ENCODE measurements at regions not wholly inside any gene's neighbourhood (a gene's known extent, or its start where the extent isn't known, plus 50 kb on each side); places are given as distances from the start of the nearest gene placed in this dataset.

GRCh38 chr2:200750323-200750910, 61.3 kb upstream of the BZW1 start:
- Mint-ChIP-seq H3K4me1 (no peaks in the 10 kb centered on the region), H3K9me3 (no peaks in the 10 kb centered on the region), H3K4me3 (no peak overlapping the region), H3K36me3 (no peaks in the 10 kb centered on the region), H3K27ac (no peak overlapping the region), H3K27me3 (ENCODE audit: low read depth) (no peaks in the 10 kb centered on the region)
- DNase-seq (ENCODE audit: low spot score) = no peak
- POLR2A ChIA-PET = no interaction called here
- no peak for ATAC-seq
- CTCF ChIA-PET = interaction anchor here (1.9 kb wide), 1 partner anchor 14 kb away, joined by 7 read pairs; no protein-coding TSS in a partner anchor
- no peak for TF ChIP-seq AR (CRISPR knock-in tag; IDR thresholded peaks at IDR 0.05)
- no peak for TF ChIP-seq ZNF317 (CRISPR knock-in tag; IDR thresholded peaks at IDR 0.05; ENCODE audit: borderline replicate concordance, low read depth)
- no peak for TF ChIP-seq ZNF121 (CRISPR knock-in tag; IDR thresholded peaks at IDR 0.05)
- TF ChIP-seq NFE2L1 (CRISPR knock-in tag; IDR thresholded peaks at IDR 0.05) = no peak
- no peak for TF ChIP-seq TEAD1 (CRISPR knock-in tag; IDR thresholded peaks at IDR 0.05)
- no peak for TF ChIP-seq USF1 (CRISPR knock-in tag; IDR thresholded peaks at IDR 0.05)
- TF ChIP-seq FOXP4 (CRISPR knock-in tag; IDR thresholded peaks at IDR 0.05) = no peak
- TF ChIP-seq ARID4B (CRISPR knock-in tag; IDR thresholded peaks at IDR 0.05; ENCODE audit: borderline replicate concordance) = no peak
- no peak for TF ChIP-seq CBFB (CRISPR knock-in tag; IDR thresholded peaks at IDR 0.05; ENCODE audit: low read depth)
- TF ChIP-seq SMAD3 (CRISPR knock-in tag; IDR thresholded peaks at IDR 0.05; ENCODE audit: borderline replicate concordance) = no peak
- TF ChIP-seq ZNF396 (CRISPR knock-in tag; IDR thresholded peaks at IDR 0.05; ENCODE audit: borderline replicate concordance) = no peak
- TF ChIP-seq MAX (CRISPR knock-in tag; IDR thresholded peaks at IDR 0.05) = no peak
- TF ChIP-seq SOX15 (CRISPR knock-in tag; IDR thresholded peaks at IDR 0.05) = no peak
- no peak for TF ChIP-seq ZSCAN18 (CRISPR knock-in tag; IDR thresholded peaks at IDR 0.05)
- TF ChIP-seq IRF1 (CRISPR knock-in tag; IDR thresholded peaks at IDR 0.05) = no peak

Data from WTC11 (cell line).